Ishikawa (cell line): ENCODE measurements at regions not wholly inside any gene's neighbourhood (a gene's known extent, or its start where the extent isn't known, plus 50 kb on each side); places are given as distances from the start of the nearest gene placed in this dataset.

ENCODE experiments used
- CEBPB ChIP-seq: IDR thresholded peaks from 2 replicates; pipeline ENCODE4 v1.6.1; 2012
- CREB1 ChIP-seq: IDR thresholded peaks from 2 replicates; pipeline ENCODE4 v1.6.1; 2012; ENCODE audit warnings: low read depth
- EGR1 ChIP-seq: IDR thresholded peaks from 2 replicates; pipeline ENCODE4 v1.6.1; 2012
- EP300 ChIP-seq: IDR thresholded peaks from 2 replicates; pipeline ENCODE4 v1.6.1; 2012; ENCODE audit warnings: borderline replicate concordance
- FOXM1 ChIP-seq: IDR thresholded peaks from 2 replicates; pipeline ENCODE4 v1.6.1; 2012; ENCODE audit warnings: low read depth, borderline replicate concordance
- MAX ChIP-seq: IDR thresholded peaks from 2 replicates; pipeline ENCODE4 v1.6.1; 2012
- NFIC ChIP-seq: IDR thresholded peaks from 2 replicates; pipeline ENCODE4 v1.6.1; 2012
- RAD21 ChIP-seq: IDR thresholded peaks from 2 replicates; pipeline ENCODE4 v1.6.1; 2012; ENCODE audit warnings: low read depth
- TAF1 ChIP-seq: IDR thresholded peaks from 2 replicates; pipeline ENCODE4 v1.6.1; 2012; ENCODE audit warnings: low read depth, mild to moderate bottlenecking
- TCF12 ChIP-seq: IDR thresholded peaks from 2 replicates; pipeline ENCODE4 v1.6.1; 2012; ENCODE audit warnings: low read depth
- TEAD4 ChIP-seq: IDR thresholded peaks from 2 replicates; pipeline ENCODE4 v1.6.1; 2012
- USF1 ChIP-seq: IDR thresholded peaks from 2 replicates; pipeline ENCODE4 v1.6.1; 2012
- YY1 ChIP-seq: IDR thresholded peaks from 2 replicates; pipeline ENCODE4 v1.6.1; 2012; ENCODE audit warnings: low read depth
- ZBTB7A ChIP-seq: IDR thresholded peaks from 2 replicates; pipeline ENCODE4 v1.6.1; 2012; ENCODE audit warnings: low read depth
- TF ChIP-seq, protein P1 (sequence below): IDR thresholded peaks from 2 replicates; pipeline ENCODE4 v1.6.1; 2012; ENCODE audit warnings: low read depth, mild to moderate bottlenecking

DNA sequence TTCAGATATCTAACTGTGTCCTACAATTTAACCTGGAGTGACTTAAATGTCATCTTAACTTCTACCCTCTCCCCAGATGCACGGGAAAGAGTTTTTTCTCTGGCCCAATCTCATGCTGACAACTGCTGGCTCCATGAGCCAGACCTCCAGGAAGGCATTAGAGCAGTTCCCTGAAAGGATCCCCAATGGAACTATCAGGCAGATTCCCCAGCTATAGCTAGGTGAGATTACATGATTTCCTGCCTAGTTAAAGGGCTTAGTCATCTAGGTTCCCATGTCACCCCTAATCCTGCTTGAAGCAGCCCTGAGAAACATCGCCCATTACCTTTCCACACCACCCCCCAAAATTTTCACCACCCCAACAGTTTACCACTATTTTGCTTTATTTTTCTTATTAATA is 373.5 kb upstream of the TRPC7 start:
- TF ChIP-seq, protein P1, sequence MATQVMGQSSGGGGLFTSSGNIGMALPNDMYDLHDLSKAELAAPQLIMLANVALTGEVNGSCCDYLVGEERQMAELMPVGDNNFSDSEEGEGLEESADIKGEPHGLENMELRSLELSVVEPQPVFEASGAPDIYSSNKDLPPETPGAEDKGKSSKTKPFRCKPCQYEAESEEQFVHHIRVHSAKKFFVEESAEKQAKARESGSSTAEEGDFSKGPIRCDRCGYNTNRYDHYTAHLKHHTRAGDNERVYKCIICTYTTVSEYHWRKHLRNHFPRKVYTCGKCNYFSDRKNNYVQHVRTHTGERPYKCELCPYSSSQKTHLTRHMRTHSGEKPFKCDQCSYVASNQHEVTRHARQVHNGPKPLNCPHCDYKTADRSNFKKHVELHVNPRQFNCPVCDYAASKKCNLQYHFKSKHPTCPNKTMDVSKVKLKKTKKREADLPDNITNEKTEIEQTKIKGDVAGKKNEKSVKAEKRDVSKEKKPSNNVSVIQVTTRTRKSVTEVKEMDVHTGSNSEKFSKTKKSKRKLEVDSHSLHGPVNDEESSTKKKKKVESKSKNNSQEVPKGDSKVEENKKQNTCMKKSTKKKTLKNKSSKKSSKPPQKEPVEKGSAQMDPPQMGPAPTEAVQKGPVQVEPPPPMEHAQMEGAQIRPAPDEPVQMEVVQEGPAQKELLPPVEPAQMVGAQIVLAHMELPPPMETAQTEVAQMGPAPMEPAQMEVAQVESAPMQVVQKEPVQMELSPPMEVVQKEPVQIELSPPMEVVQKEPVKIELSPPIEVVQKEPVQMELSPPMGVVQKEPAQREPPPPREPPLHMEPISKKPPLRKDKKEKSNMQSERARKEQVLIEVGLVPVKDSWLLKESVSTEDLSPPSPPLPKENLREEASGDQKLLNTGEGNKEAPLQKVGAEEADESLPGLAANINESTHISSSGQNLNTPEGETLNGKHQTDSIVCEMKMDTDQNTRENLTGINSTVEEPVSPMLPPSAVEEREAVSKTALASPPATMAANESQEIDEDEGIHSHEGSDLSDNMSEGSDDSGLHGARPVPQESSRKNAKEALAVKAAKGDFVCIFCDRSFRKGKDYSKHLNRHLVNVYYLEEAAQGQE = no peak
- TF ChIP-seq TAF1 (no peak), YY1 (no peak), EGR1 (no peak), ZBTB7A (no peak), MAX (no peak), FOXM1 (no peak), RAD21 (no peak), USF1 (no peak), TCF12 (no peak)

- TF ChIP-seq TCF12 (no peak), TAF1 (no peak), RAD21 (no peak), YY1 (no peak), MAX (no peak), CEBPB (no peak), ZBTB7A (no peak), EP300 (no peak), NFIC (no peak), FOXM1 (no peak), TEAD4 (no peak)
Measured at GRCh38 chr5:136736021-136736420, 370.7 kb upstream of the TRPC7 start.

GRCh38 chr5:136734628-136735027 is 369.3 kb upstream of the TRPC7 start:
- TF ChIP-seq NFIC (no peak), MAX (no peak), TAF1 (no peak), USF1 (no peak), ZBTB7A (no peak), EP300 (no peak), FOXM1 (no peak), TEAD4 (no peak), YY1 (no peak), EGR1 (no peak), TCF12 (no peak), CREB1 (no peak), CEBPB (no peak)
- TF ChIP-seq, protein P1 = no peak

DNA sequence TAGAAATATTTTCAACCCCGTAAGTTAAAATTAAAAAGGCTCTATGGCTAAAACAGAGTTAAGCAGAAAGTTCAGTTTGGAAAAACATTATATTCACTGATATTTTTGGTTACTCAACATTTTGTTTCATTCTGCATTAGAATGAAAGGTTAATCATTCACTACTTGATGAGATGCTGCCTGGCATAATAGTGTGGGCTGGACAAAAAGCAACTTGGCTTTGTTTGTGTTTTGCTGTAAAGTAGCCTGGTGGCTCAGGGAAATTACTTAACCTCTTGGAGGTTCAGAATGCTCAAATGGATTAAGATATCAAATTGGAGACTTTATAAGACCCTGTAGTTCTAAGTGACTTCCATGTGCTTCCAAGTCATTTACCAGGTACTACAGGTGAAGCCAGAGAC is 367.4 kb upstream of the TRPC7 start:
- TF ChIP-seq TCF12 = no peak
- TF ChIP-seq CREB1 = no peak
- TF ChIP-seq USF1 = no peak

- TF ChIP-seq MAX = no peak
- no peak for TF ChIP-seq TAF1
- TF ChIP-seq USF1 = no peak
- no peak for TF ChIP-seq TCF12
- TF ChIP-seq ZBTB7A = no peak
Measured at GRCh38 chr5:136731241-136731900, 366.0 kb upstream of the TRPC7 start.

GRCh38 chr5:136730426-136730825 is 365.1 kb upstream of the TRPC7 start:
- no peak for TF ChIP-seq TEAD4
- no peak for TF ChIP-seq TAF1
- no peak for TF ChIP-seq EP300
- no peak for TF ChIP-seq TCF12
- no peak for TF ChIP-seq CREB1
- TF ChIP-seq EGR1 = no peak
